ENCODE measurements at regions not wholly inside any gene's neighbourhood (a gene's known extent, or its start where the extent isn't known, plus 50 kb on each side); places are given as distances from the start of the nearest gene placed in this dataset.

DNA sequence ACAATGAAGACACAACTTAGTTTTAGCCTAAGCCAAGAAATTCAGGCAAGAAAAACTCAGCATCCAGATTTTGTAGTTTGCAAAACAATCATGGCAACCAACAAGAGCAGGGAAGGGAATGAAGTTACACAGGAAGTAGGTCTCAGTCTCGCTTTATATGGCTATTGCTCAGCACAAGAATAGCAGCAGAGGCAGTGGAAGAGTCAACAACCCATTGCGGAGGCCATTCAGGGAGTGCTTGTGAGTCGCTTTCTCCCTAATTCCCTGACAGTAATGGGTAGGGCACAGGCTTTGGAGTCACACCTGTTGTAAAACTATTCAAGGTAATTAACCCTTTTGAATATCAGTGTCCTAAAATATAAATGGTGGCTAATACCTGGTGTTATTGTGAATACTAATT lies 238.5 kb downstream of the HDGFL1 start:
- peaks cover 91% of the 10 kb centered on the region for H3K9me3 ChIP-seq (ENCODE audit: low read length)
- H4K20me1 ChIP-seq (ENCODE audit: insufficient read depth, low read length), result no peaks in the 10 kb centered on the region
- in situ Hi-C loops (cut with HindIII; ENCODE audit: extremely low pct_ligation_motif_present, low pct_unique_long_range_greater_than_20kb), result no loop called here
- no peak overlapping the region for H3K4me2 ChIP-seq (ENCODE audit: low read depth, low read length)
- H3K9ac ChIP-seq (ENCODE audit: insufficient read depth, low read depth, low read length), result no peak overlapping the region
- BruUV-seq (replicated peaks), result no TSS peak
- DNase-seq (ENCODE audit: low spot score), result no peak
- no peaks in the 10 kb centered on the region for H3K27me3 ChIP-seq (ENCODE audit: control insufficient read depth in 1 of 2, insufficient read depth in 2 of 2, low read length in 2 of 2)
- FAIRE-seq, result no peak
- POLR2A ChIA-PET, result no interaction called here
- no peak overlapping the region for H3K4me3 ChIP-seq (replicated peaks in 1 of 3; ENCODE audit: insufficient read depth in 1 of 3, low read depth in 2 of 3, low read length in 3 of 3)
- TF ChIP-seq ZNF530 (CRISPR knock-in tag; IDR thresholded peaks at IDR 0.05; ENCODE audit: low read depth), result no peak
- no peak for TF ChIP-seq MIXL1 (CRISPR knock-in tag; IDR thresholded peaks at IDR 0.05)
- no peak for TF ChIP-seq CREB1 (IDR thresholded peaks at IDR 0.05)
- no peak for TF ChIP-seq CREB1 (CRISPR knock-in tag; IDR thresholded peaks at IDR 0.05)
- TF ChIP-seq TEAD3 (CRISPR knock-in tag; optimal IDR thresholded peaks at IDR 0.05; ENCODE audit: borderline replicate concordance), result no peak
- no peak for TF ChIP-seq PCBP2 (optimal IDR thresholded peaks at IDR 0.05; ENCODE audit: low read depth, low read length, poor library complexity, severe bottlenecking)
- TF ChIP-seq, protein P1, sequence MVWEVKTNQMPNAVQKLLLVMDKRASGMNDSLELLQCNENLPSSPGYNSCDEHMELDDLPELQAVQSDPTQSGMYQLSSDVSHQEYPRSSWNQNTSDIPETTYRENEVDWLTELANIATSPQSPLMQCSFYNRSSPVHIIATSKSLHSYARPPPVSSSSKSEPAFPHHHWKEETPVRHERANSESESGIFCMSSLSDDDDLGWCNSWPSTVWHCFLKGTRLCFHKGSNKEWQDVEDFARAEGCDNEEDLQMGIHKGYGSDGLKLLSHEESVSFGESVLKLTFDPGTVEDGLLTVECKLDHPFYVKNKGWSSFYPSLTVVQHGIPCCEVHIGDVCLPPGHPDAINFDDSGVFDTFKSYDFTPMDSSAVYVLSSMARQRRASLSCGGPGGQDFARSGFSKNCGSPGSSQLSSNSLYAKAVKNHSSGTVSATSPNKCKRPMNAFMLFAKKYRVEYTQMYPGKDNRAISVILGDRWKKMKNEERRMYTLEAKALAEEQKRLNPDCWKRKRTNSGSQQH (CRISPR knock-in tag; IDR thresholded peaks at IDR 0.05; ENCODE audit: low read depth), result no peak
- TF ChIP-seq ASH2L (IDR thresholded peaks at IDR 0.05; ENCODE audit: insufficient read length, low read depth, low read length), result no peak
- no peak for TF ChIP-seq MTA1 (CRISPR knock-in tag; IDR thresholded peaks at IDR 0.05; ENCODE audit: borderline replicate concordance)
- no peak for TF ChIP-seq ATAD3A (CRISPR knock-in tag; IDR thresholded peaks at IDR 0.05)
- TF ChIP-seq NR1H2 (CRISPR knock-in tag; IDR thresholded peaks at IDR 0.05; ENCODE audit: borderline replicate concordance, low read depth), result no peak
- TF ChIP-seq, protein P2, sequence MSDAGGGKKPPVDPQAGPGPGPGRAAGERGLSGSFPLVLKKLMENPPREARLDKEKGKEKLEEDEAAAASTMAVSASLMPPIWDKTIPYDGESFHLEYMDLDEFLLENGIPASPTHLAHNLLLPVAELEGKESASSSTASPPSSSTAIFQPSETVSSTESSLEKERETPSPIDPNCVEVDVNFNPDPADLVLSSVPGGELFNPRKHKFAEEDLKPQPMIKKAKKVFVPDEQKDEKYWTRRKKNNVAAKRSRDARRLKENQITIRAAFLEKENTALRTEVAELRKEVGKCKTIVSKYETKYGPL (CRISPR knock-in tag; IDR thresholded peaks at IDR 0.05), result no peak
- no peak overlapping the region for H2AFZ ChIP-seq (ENCODE audit: low read length)
- ATAC-seq, result no peak
- CTCF ChIA-PET (ENCODE audit: low intra/inter-chr PET ratio, low total read pairs), result no interaction called here
- 43% methylated on average over 3 of the region's 3 CpGs for WGBS (ENCODE audit: low lambda C conversion rate)
- intact Hi-C loops (cut with micrococcal nuclease; ENCODE audit: unreplicated experiment), result no loop called here
- H3K36me3 ChIP-seq (replicated peaks in 1 of 2; ENCODE audit: control insufficient read depth in 1 of 2, insufficient read depth in 2 of 2, low read length in 2 of 2), result no peaks in the 10 kb centered on the region
- H3K79me2 ChIP-seq (ENCODE audit: insufficient read depth, low read length), result no peaks in the 10 kb centered on the region
- no peak overlapping the region for H3K27ac ChIP-seq (ENCODE audit: extremely low read length, insufficient read depth, low read length)
- no peaks in the 10 kb centered on the region for H3K4me1 ChIP-seq (ENCODE audit: insufficient read depth, low read length)

Data from HepG2 (cell line).